GM19025 (cell line): ENCODE measurements at regions not wholly inside any gene's neighbourhood (a gene's known extent, or its start where the extent isn't known, plus 50 kb on each side); places are given as distances from the start of the nearest gene placed in this dataset.
"Not testable (repeated sequence)": the region's sequence is repeated elsewhere in the genome, so short reads cannot be mapped to it uniquely, and the experiment has no call there.

Experiments used
- ATAC-seq: cut with Tn5 transposase; IDR thresholded peaks from one replicate; pipeline ENCODE4 v1.9.1; 2021; ENCODE audit warnings: mild to moderate bottlenecking, low read depth, moderate library complexity; ENCODE audit not compliant: unreplicated experiment

- ATAC-seq, result no peak
Observed at GRCh38 chr12:79993106-79993862, 58.4 kb upstream of the PPP1R12A start.

GRCh38 chr12:79991586-79991985, 56.7 kb upstream of the PPP1R12A start:
- no peak for ATAC-seq

GRCh38 chr12:79990509-79991338, 55.8 kb upstream of the PPP1R12A start:
- not testable (repeated sequence) for ATAC-seq

GRCh38 chr12:79988368-79988767, 53.5 kb upstream of the PPP1R12A start:
- no peak for ATAC-seq

- ATAC-seq, result no peak
Observed at GRCh38 chr12:79987731-79988130, 52.8 kb upstream of the PPP1R12A start.
